Activated CD4-positive, alpha-beta T cell treated with anti-CD3 and anti-CD28 coated beads, Interleukin-2, Interleukin-4, amounts not matched to agents 100 ng/mL and 50 ng/mL, durations not matched to agents 16 hours and 8 hours (primary cell): ENCODE measurements at regions not wholly inside any gene's neighbourhood (a gene's known extent, or its start where the extent isn't known, plus 50 kb on each side); places are given as distances from the start of the nearest gene placed in this dataset.

Source experiments
- DNase-seq: peaks from one replicate; pipeline ENCODE4 v3.0.0-alpha.2; 2020; ENCODE audit warnings: low spot score

GRCh38 chr15:95448531-95449229 is 881.8 kb upstream of the NR2F2 start:
- no peak for DNase-seq

GRCh38 chr15:95449230-95449628 is 881.3 kb upstream of the NR2F2 start:
- no peak for DNase-seq

GRCh38 chr15:95450413-95450812 is 880.1 kb upstream of the NR2F2 start:
- DNase-seq: no peak

- no peak for DNase-seq
Observed at GRCh38 chr15:95451938-95452337, 878.6 kb upstream of the NR2F2 start.

- no peak for DNase-seq
Observed at GRCh38 chr15:95454403-95455262, 875.9 kb upstream of the NR2F2 start.

GRCh38 chr15:95457520-95457919 is 873.0 kb upstream of the NR2F2 start:
- no peak for DNase-seq

- DNase-seq: no peak
Observed at GRCh38 chr15:95458721-95459120, 871.8 kb upstream of the NR2F2 start.

GRCh38 chr15:95459273-95459672 is 871.2 kb upstream of the NR2F2 start:
- DNase-seq: no peak

GRCh38 chr15:95464509-95464908 is 866.0 kb upstream of the NR2F2 start:
- DNase-seq: no peak

GRCh38 chr15:95468820-95469219 is 861.7 kb upstream of the NR2F2 start:
- no peak for DNase-seq

GRCh38 chr15:95469496-95470000 is 861.0 kb upstream of the NR2F2 start:
- DNase-seq: no peak

- DNase-seq: no peak
Observed at GRCh38 chr15:95470529-95470928, 860.0 kb upstream of the NR2F2 start.

- no peak for DNase-seq
Observed at GRCh38 chr15:95470997-95471689, 859.4 kb upstream of the NR2F2 start.

GRCh38 chr15:95471690-95472086 is 858.8 kb upstream of the NR2F2 start:
- DNase-seq: no peak

- DNase-seq: no peak
Observed at GRCh38 chr15:95475067-95475466, 855.4 kb upstream of the NR2F2 start.

- no peak for DNase-seq
Observed at GRCh38 chr15:95479308-95479707, 851.2 kb upstream of the NR2F2 start.

- no peak for DNase-seq
Observed at GRCh38 chr15:95485367-95485766, 845.1 kb upstream of the NR2F2 start.

GRCh38 chr15:95486224-95486623 is 844.3 kb upstream of the NR2F2 start:
- DNase-seq: no peak

GRCh38 chr15:95489103-95489502 is 841.4 kb upstream of the NR2F2 start:
- DNase-seq: no peak

- no peak for DNase-seq
Observed at GRCh38 chr15:95492388-95493070, 838.0 kb upstream of the NR2F2 start.

GRCh38 chr15:95494971-95495541 is 835.4 kb upstream of the NR2F2 start:
- no peak for DNase-seq

- DNase-seq: no peak
Observed at GRCh38 chr15:95497634-95498033, 832.9 kb upstream of the NR2F2 start.
